ENCODE measurements at regions not wholly inside any gene's neighbourhood (a gene's known extent, or its start where the extent isn't known, plus 50 kb on each side); places are given as distances from the start of the nearest gene placed in this dataset.

DNA sequence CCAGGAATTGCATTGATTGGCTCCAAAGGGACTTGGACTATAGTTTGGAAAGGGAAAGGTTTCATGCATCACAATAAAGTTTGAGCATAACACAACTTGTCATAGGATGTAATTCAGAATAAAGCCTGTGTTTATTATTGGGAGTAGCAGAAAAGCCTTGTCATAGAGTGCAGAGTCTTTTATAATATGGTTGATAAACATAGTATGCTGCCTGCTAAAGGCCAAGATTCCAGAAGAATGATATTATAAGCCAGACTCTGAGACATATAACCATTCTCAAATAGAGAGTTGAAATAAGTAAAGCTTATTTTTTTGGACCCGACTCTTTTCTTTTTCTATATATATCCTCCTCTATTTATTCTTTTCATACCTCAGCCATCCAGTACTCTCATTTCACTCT lies 207.3 kb downstream of the LRIG3 start:
- Histone ChIP-seq H3K27me3 (no peaks in the 10 kb centered on the region), H3K4me1 (no peaks in the 10 kb centered on the region), H3K36me3 (no peaks in the 10 kb centered on the region), H3K4me3 (no peak overlapping the region), H3K9me3 (peaks cover 0 to 31% (median 7%) of the 10 kb centered on the region in 11 donors), H3K27ac (no peak overlapping the region)
- intact Hi-C loops (cut with DNase I): no loop called here
- 87 to 96% methylated on average over 1 of the region's 1 CpG for WGBS, 2 donors
- DNase-seq (no peak), ATAC-seq (no peak)
- TF ChIP-seq, protein P1, sequence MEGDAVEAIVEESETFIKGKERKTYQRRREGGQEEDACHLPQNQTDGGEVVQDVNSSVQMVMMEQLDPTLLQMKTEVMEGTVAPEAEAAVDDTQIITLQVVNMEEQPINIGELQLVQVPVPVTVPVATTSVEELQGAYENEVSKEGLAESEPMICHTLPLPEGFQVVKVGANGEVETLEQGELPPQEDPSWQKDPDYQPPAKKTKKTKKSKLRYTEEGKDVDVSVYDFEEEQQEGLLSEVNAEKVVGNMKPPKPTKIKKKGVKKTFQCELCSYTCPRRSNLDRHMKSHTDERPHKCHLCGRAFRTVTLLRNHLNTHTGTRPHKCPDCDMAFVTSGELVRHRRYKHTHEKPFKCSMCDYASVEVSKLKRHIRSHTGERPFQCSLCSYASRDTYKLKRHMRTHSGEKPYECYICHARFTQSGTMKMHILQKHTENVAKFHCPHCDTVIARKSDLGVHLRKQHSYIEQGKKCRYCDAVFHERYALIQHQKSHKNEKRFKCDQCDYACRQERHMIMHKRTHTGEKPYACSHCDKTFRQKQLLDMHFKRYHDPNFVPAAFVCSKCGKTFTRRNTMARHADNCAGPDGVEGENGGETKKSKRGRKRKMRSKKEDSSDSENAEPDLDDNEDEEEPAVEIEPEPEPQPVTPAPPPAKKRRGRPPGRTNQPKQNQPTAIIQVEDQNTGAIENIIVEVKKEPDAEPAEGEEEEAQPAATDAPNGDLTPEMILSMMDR (IDR thresholded peaks at IDR 0.05): no peak

DNA sequence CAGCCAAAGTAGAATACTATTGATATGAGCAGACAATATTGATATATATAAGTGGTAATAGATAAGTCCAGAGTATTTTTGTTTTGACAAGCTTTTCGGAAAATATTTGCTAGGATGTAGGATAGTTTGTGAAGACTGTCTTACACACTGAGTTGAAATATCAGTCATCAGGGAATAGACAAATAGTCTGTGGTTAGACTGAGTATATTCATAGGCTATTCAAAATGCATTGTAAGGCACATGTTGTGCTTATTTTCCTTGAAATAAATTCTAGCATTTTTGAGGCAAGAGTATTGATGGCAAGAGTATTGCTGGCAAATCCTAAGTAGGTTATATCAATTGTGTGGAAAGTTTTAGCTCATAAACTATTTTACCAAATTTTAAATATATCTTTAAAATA lies 201.1 kb downstream of the LRIG3 start:
- no peaks in the 10 kb centered on the region for H3K36me3 ChIP-seq
- no peaks in the 10 kb centered on the region for H3K4me1 ChIP-seq
- DNase-seq (no peak), ATAC-seq (no peak)
- peaks cover 0 to 4% (median 0%) of the 10 kb centered on the region in 11 donors for H3K9me3 ChIP-seq
- no peaks in the 10 kb centered on the region for H3K27me3 ChIP-seq
- TF ChIP-seq, protein P1 (IDR thresholded peaks at IDR 0.05): no peak
- 80 to 82% methylated on average over 1 of the region's 1 CpG for WGBS, 2 donors
- no peak overlapping the region for H3K27ac ChIP-seq
- intact Hi-C loops (cut with DNase I): no loop called here
- H3K4me3 ChIP-seq: no peak overlapping the region

DNA sequence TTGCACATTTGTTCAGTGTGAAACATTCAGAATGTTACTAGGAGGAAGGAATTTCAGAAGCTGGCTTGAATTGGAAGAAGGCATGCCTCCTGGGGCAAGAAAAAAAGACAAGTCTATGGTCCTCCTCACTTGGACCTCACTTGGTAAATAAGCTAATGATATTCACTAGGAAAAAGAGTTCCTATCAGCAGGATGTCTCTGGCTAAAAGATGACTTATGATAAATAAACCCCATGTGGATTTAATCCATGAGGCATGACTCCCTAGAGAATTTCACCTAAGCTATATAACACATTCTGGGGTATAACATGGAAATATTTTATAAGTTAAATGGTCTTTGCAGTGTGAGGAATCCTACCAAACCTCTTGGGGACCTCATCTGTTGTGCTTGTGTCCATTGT lies 199.9 kb downstream of the LRIG3 start:
- H3K4me3 ChIP-seq: no peak overlapping the region
- TF ChIP-seq, protein P1 (IDR thresholded peaks at IDR 0.05): no peak
- ATAC-seq: no peak

DNA sequence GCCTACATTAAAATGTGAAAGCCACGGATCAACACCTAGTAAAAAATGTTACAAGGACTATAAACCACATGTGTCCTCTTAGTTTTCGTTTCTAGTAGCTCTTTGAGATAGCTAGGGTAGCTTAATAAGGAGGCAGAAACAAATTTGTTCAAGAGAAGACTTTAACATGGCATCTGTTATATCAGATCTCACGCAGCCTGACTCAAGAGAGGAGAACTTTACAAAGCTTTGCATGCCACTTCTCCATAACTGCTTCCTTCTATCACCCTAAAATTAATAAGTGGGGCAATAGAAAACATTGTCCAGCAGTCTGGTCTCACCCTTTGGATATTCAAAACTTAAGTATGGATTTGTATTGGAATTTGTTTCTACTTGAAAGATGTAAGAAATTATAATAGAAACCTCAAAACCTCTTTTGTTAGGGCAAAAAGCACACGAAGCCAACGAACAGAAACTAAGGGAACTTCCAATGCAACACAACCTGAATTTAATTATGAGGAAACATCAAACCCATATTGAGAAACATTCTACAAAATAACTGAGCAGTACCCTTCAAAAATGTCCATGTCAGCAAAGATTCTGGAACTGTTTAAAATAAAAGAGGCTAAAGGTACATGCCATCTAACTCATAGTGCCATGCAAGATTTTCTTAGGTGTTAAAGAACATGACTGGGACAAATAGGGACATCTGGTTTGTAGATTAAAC lies 194.8 kb downstream of the LRIG3 start:
- no peaks in the 10 kb centered on the region for H3K9me3 ChIP-seq
- TF ChIP-seq, protein P1 (IDR thresholded peaks at IDR 0.05): no peak
- no peak overlapping the region for H3K4me3 ChIP-seq
- no peaks in the 10 kb centered on the region for H3K27me3 ChIP-seq
- 77% methylated on average over 5 of the region's 5 CpGs for WGBS, 2 donors
- H3K4me1 ChIP-seq: no peaks in the 10 kb centered on the region
- intact Hi-C loops (cut with DNase I): no loop called here
- DNase-seq: no peak
- H3K36me3 ChIP-seq: no peaks in the 10 kb centered on the region
- ATAC-seq: no peak
- H3K27ac ChIP-seq: no peak overlapping the region

More for the DNA sequence above, 199.9 kb downstream of the LRIG3 start:
- no peaks in the 10 kb centered on the region for H3K27me3 ChIP-seq
- no peaks in the 10 kb centered on the region for H3K36me3 ChIP-seq
- no peak overlapping the region for H3K27ac ChIP-seq
- no peak for DNase-seq
- H3K9me3 ChIP-seq: no peaks in the 10 kb centered on the region
- H3K4me1 ChIP-seq: no peaks in the 10 kb centered on the region
- intact Hi-C loops (cut with DNase I): no loop called here
